ENCODE measurements at regions not wholly inside any gene's neighbourhood (a gene's known extent, or its start where the extent isn't known, plus 50 kb on each side); places are given as distances from the start of the nearest gene placed in this dataset.

GRCh38 chr6:71411882-71412281 is 123.3 kb downstream of the OGFRL1 start:
- ATAC-seq (peak; percentile 58), DNase-seq (no peak)
- Histone ChIP-seq H3K27ac (peak overlapping the region; percentile 59 to 70), H3K27me3 (no peaks in the 10 kb centered on the region), H3K36me3 (peaks cover 0 to 16% of the 10 kb centered on the region in 2 donors), H3K4me3 (peak overlapping the region in 1 of 2 donors; percentile 2), H3K9me3 (no peaks in the 10 kb centered on the region), H3K4me1 (peaks cover 26 to 51% of the 10 kb centered on the region in 2 donors)
- TF ChIP-seq CTCF (IDR thresholded peaks at IDR 0.05) = no peak
- intact Hi-C loops (cut with DNase I) = no loop called here

GRCh38 chr6:71412559-71413140 is 124.0 kb downstream of the OGFRL1 start:
- intact Hi-C loops (cut with DNase I) = no loop called here
- no peaks in the 10 kb centered on the region for H3K9me3 ChIP-seq
- peaks cover 0 to 7% of the 10 kb centered on the region in 2 donors for H3K27me3 ChIP-seq
- DNase-seq = peak in 2 of 4 donors; percentile 15 to 60
- ATAC-seq = peak; percentile 83
- no peak for TF ChIP-seq CTCF (IDR thresholded peaks at IDR 0.05)
- peak overlapping the region in 1 of 2 donors; percentile 2 for H3K4me3 ChIP-seq
- peak overlapping the region; percentile 59 to 70 for H3K27ac ChIP-seq
- peaks cover 0 to 16% of the 10 kb centered on the region in 2 donors for H3K36me3 ChIP-seq
- peaks cover 26 to 51% of the 10 kb centered on the region in 2 donors for H3K4me1 ChIP-seq

- Histone ChIP-seq H3K4me1 (peaks cover 26 to 40% of the 10 kb centered on the region in 2 donors), H3K27ac (peak overlapping the region; percentile 1 to 59), H3K4me3 (peak overlapping the region in 1 of 2 donors; percentile 2), H3K9me3 (no peaks in the 10 kb centered on the region), H3K27me3 (peaks cover 0 to 25% of the 10 kb centered on the region in 2 donors), H3K36me3 (peaks cover 0 to 16% of the 10 kb centered on the region in 2 donors)
- intact Hi-C loops (cut with DNase I) = no loop called here
- no peak for TF ChIP-seq CTCF (IDR thresholded peaks at IDR 0.05)
- no peak for DNase-seq
- no peak for ATAC-seq
These were observed 125.9 kb downstream of the OGFRL1 start for GRCh38 chr6:71414486-71414885.

- intact Hi-C loops (cut with DNase I) = no loop called here
- Histone ChIP-seq H3K4me3 (peak overlapping the region; percentile 57 to 86), H3K27me3 (peaks cover 0 to 53% of the 10 kb centered on the region in 2 donors), H3K36me3 (peaks cover 0 to 16% of the 10 kb centered on the region in 2 donors), H3K4me1 (peaks cover 0 to 6% of the 10 kb centered on the region in 2 donors), H3K9me3 (no peaks in the 10 kb centered on the region), H3K27ac (peak overlapping the region; percentile 90 to 95)
- peak; percentile 5 for ATAC-seq
- DNase-seq = peak in 1 of 4 donors; percentile 74
- no peak for TF ChIP-seq CTCF (IDR thresholded peaks at IDR 0.05)
These were observed 130.8 kb downstream of the OGFRL1 start for GRCh38 chr6:71419217-71420094.

All from left lung (tissue), 4 donors.